HCT116 (cell line): ENCODE measurements at regions not wholly inside any gene's neighbourhood (a gene's known extent, or its start where the extent isn't known, plus 50 kb on each side); places are given as distances from the start of the nearest gene placed in this dataset.

Source experiments
- ATAC-seq: fragments of 200-7000 bp; cut with Tn5 transposase; 2 replicates; pipeline ENCODE4 v1.9.1; 2020; ENCODE audit warnings: mild to moderate bottlenecking, moderate library complexity
- BruUV-seq: library from RNA; stranded (reverse); fragments of 400-500 nt; replicated peaks from 2 replicates; lab custom pipeline; 2021; lab: Mats Ljungman, UMichigan
- CTCF ChIA-PET: fragments of 300-600 bp; sonication (Branson Sonifier 250); formaldehyde crosslinking; loops from one replicate; lab custom pipeline; 2021; ENCODE audit warnings: antibody characterized with exemption; lab: Charles Lee
- POLR2A ChIA-PET: fragments of 300-600, 350-600 bp; sonication (Branson Sonifier 250); formaldehyde crosslinking; loops from one replicate; lab custom pipeline; 2021; ENCODE audit warnings: antibody characterized with exemption; lab: Charles Lee
- RAD21 ChIA-PET, 2 experiments: fragments of 300-600 bp; sonication (Branson Sonifier 250); formaldehyde crosslinking; loops; one replicate each; lab custom pipeline; 2023; ENCODE audit warnings: low total read pairs in 2 of 2; ENCODE audit not compliant: uncharacterized antibody in 2 of 2, unreplicated experiment in 2 of 2, low non-redundant PET in 1 of 2; lab: Charles Lee
- DNase-seq: peaks from one replicate; pipeline ENCODE4 v3.0.0-alpha.2; 2010; ENCODE audit warnings: low read depth, low spot score
- H2AFZ ChIP-seq: fragments of 200-600 bp; shearing (Covaris generic), sonication (generic); 2 replicates; pipeline ENCODE4 v1.6.1; 2017; ENCODE audit warnings: low read depth, mixed run types, mixed read lengths, antibody characterized with exemption, low read length; ENCODE audit not compliant: poor library complexity, severe bottlenecking
- H3K27ac ChIP-seq: 2 replicates; pipeline ENCODE4 v1.5.1; 2012; ENCODE audit warnings: low read depth, low read length
- H3K27me3 ChIP-seq: fragments of 200-600 bp; sonication (generic); 2 replicates; pipeline ENCODE4 v1.6.1; 2016; ENCODE audit warnings: mixed run types, low read length, mixed read lengths; ENCODE audit not compliant: insufficient read depth
- H3K36me3 ChIP-seq, 2 experiments: fragments of 200-500 bp in 1 of 2; fragments of 200-600 bp in 1 of 2; sonication (Bioruptor generic) in 1 of 2; sonication (generic) in 1 of 2; 2 replicates each; pipeline versions ENCODE4 v1.5.1 to v1.6.1; 2014 to 2016; ENCODE audit warnings: low read length in 2 of 2, inconsistent platforms in 1 of 2, mixed read lengths in 1 of 2, mixed run types in 1 of 2; ENCODE audit not compliant: insufficient read depth in 2 of 2, control insufficient read depth in 1 of 2
- H3K4me1 ChIP-seq, 2 experiments: fragments of 200-600 bp in 1 of 2; sonication (generic) in 1 of 2; 2 replicates each; pipeline versions ENCODE4 v1.5.1 to v1.6.1; 2012 to 2017; ENCODE audit warnings: low read length in 2 of 2, inconsistent platforms in 1 of 2, mild to moderate bottlenecking in 1 of 2, mixed read lengths in 1 of 2, mixed run types in 1 of 2, moderate library complexity in 1 of 2; ENCODE audit not compliant: insufficient read depth in 2 of 2, control insufficient read depth in 1 of 2
- H3K4me2 ChIP-seq: fragments of 200-600 bp; sonication (generic); 2 replicates; pipeline ENCODE4 v1.6.1; 2017; ENCODE audit warnings: mixed run types, low read length, mixed read lengths
- H3K4me3 ChIP-seq, 2 experiments: fragments of 200-600 bp in 1 of 2; sonication (generic) in 1 of 2; replicated peaks in 1 of 2; 2 replicates each; pipeline ENCODE4 v1.5.1; 2011 to 2016; ENCODE audit warnings: low read length in 2 of 2, control low read depth in 1 of 2, low read depth in 1 of 2, mild to moderate bottlenecking in 1 of 2, mixed read lengths in 1 of 2, mixed run types in 1 of 2
- H3K79me2 ChIP-seq: fragments of 200-600 bp; sonication (generic); 2 replicates; pipeline ENCODE4 v1.6.1; 2017; ENCODE audit warnings: mild to moderate bottlenecking, mixed run types, low read length, moderate library complexity, mixed read lengths; ENCODE audit not compliant: insufficient read depth
- H3K9ac ChIP-seq: fragments of 200-600 bp; sonication (generic); 2 replicates; pipeline ENCODE4 v1.6.1; 2016; ENCODE audit warnings: low read length, mixed read lengths
- H3K9me2 ChIP-seq: fragments of 200-600 bp; sonication (generic), shearing (Covaris generic); 2 replicates; pipeline ENCODE4 v1.6.1; 2017; ENCODE audit warnings: mixed run types, mild to moderate bottlenecking, moderate library complexity; ENCODE audit not compliant: insufficient read depth
- H3K9me3 ChIP-seq, 2 experiments: fragments of 200-500 bp in 1 of 2; fragments of 200-600 bp in 1 of 2; sonication (Bioruptor generic) in 1 of 2; sonication (generic) in 1 of 2; 2 replicates each; pipeline ENCODE4 v1.6.1; 2014 to 2017; ENCODE audit warnings: low read length in 2 of 2, mixed read lengths in 2 of 2, inconsistent platforms in 1 of 2, low read depth in 1 of 2, mild to moderate bottlenecking in 1 of 2, mixed run types in 1 of 2, moderate library complexity in 1 of 2; ENCODE audit not compliant: control insufficient read depth in 1 of 2, insufficient read depth in 1 of 2
- H4K20me1 ChIP-seq: fragments of 200-600 bp; sonication (generic), shearing (Covaris generic); 2 replicates; pipeline ENCODE4 v1.6.1; 2017; ENCODE audit warnings: mixed run types, mild to moderate bottlenecking, moderate library complexity; ENCODE audit not compliant: insufficient read depth
- ATF3 ChIP-seq: IDR thresholded peaks from 2 replicates; pipeline ENCODE4 v1.6.1; 2012
- CEBPB ChIP-seq: IDR thresholded peaks from 2 replicates; pipeline ENCODE4 v1.6.1; 2012; ENCODE audit warnings: low read depth
- EGR1 ChIP-seq: IDR thresholded peaks from 2 replicates; pipeline ENCODE4 v1.6.1; 2012; ENCODE audit warnings: low read depth
- EZH2 ChIP-seq: fragments of 200-600 bp; sonication (generic); IDR thresholded peaks from 2 replicates; pipeline ENCODE4 v1.6.1; 2017; ENCODE audit warnings: antibody characterized with exemption, mixed run types
- FOSL1 ChIP-seq: IDR thresholded peaks from 2 replicates; pipeline ENCODE4 v1.6.1; 2012; ENCODE audit warnings: low read depth
- JUND ChIP-seq: IDR thresholded peaks from 2 replicates; pipeline ENCODE4 v1.6.1; 2012
- POLR2A ChIP-seq: IDR thresholded peaks from 2 replicates; pipeline ENCODE4 v1.7.0; 2011; ENCODE audit warnings: borderline replicate concordance; ENCODE audit not compliant: insufficient read depth, insufficient read length; ENCODE audit errors: extremely low read depth
- POLR2AphosphoS5 ChIP-seq: IDR thresholded peaks from 2 replicates; pipeline ENCODE4 v1.6.1; 2011; ENCODE audit warnings: mild to moderate bottlenecking, low read depth, low read length, moderate library complexity
- REST ChIP-seq: IDR thresholded peaks from 2 replicates; pipeline ENCODE4 v1.6.1; 2012; ENCODE audit warnings: low read depth
- SIN3A ChIP-seq: IDR thresholded peaks from 2 replicates; pipeline ENCODE4 v1.6.1; 2012; ENCODE audit warnings: low read depth
- YY1 ChIP-seq: IDR thresholded peaks from 2 replicates; pipeline ENCODE4 v1.6.1; 2011; ENCODE audit warnings: low read length, low read depth, moderate library complexity, mild to moderate bottlenecking; ENCODE audit not compliant: insufficient replicate concordance; ENCODE audit errors: extremely low read depth
- ZFX ChIP-seq: fragments of 450-650 bp; IDR thresholded peaks from 2 replicates; pipeline ENCODE4 v1.6.1; 2017
- intact Hi-C: fragments of 100-400 bp; cut with micrococcal nuclease; formaldehyde crosslinking; loops from 2 replicates; pipeline ENCODE4 v1.10.0; 2022

GRCh38 chr12:76219806-76220205 is 128.4 kb downstream of the BBS10 start:
- ChIA-PET POLR2A (no interaction called here), RAD21 (no interaction called here), CTCF (no interaction called here)
- no peaks in the 10 kb centered on the region for H3K27me3 ChIP-seq
- H3K9me2 ChIP-seq = no peaks in the 10 kb centered on the region
- H2AFZ ChIP-seq = no peak overlapping the region
- ATAC-seq = no peak
- H3K4me2 ChIP-seq = no peak overlapping the region
- no peaks in the 10 kb centered on the region for H3K4me1 ChIP-seq
- H3K9ac ChIP-seq = no peak overlapping the region
- DNase-seq = no peak
- H3K4me3 ChIP-seq = no peak overlapping the region
- H3K27ac ChIP-seq = no peak overlapping the region
- H3K9me3 ChIP-seq = no peaks in the 10 kb centered on the region
- no peaks in the 10 kb centered on the region for H3K36me3 ChIP-seq
- no TSS peak for BruUV-seq
- no peaks in the 10 kb centered on the region for H3K79me2 ChIP-seq
- no peak for TF ChIP-seq EGR1
- no peak for TF ChIP-seq POLR2A
- no peak for TF ChIP-seq POLR2AphosphoS5
- no peak for TF ChIP-seq YY1
- no peak for TF ChIP-seq CEBPB
- TF ChIP-seq ZFX = no peak
- TF ChIP-seq ATF3 = no peak
- no peak for TF ChIP-seq EZH2
- TF ChIP-seq FOSL1 = no peak
- TF ChIP-seq REST = no peak
- no peak for TF ChIP-seq SIN3A
- TF ChIP-seq JUND = no peak
- H4K20me1 ChIP-seq = no peaks in the 10 kb centered on the region
- intact Hi-C loops = no loop called here
